ENCODE measurements at regions not wholly inside any gene's neighbourhood (a gene's known extent, or its start where the extent isn't known, plus 50 kb on each side); places are given as distances from the start of the nearest gene placed in this dataset.

DNA sequence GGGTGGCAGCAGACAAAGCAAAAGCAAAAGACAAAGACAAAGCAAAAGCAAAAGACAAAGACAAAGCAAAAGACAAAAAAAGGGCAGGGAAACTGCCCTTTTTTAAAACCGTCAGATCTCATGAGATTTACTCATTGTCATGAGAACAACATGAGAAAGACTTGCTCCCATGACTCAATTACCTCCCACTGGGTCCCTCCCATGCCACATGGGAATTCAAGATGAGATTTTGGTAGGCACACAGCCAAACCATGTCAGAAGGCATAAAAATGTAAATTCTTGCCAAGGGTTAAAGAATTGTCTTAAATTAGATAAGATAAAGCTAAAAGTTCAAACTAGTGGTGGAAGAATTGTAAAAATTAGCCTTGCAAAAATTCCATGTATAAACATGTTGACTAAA lies 419.7 kb downstream of the TRAM1L1 start:
- FAIRE-seq (no peak), DNase-seq (ENCODE audit: low spot score) (no peak), ATAC-seq (no peak)
- POLR2A ChIA-PET: no interaction called here
- TF ChIP-seq, protein P1, sequence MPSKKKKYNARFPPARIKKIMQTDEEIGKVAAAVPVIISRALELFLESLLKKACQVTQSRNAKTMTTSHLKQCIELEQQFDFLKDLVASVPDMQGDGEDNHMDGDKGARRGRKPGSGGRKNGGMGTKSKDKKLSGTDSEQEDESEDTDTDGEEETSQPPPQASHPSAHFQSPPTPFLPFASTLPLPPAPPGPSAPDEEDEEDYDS (CRISPR knock-in tag; IDR thresholded peaks at IDR 0.05): no peak
- no peak for TF ChIP-seq KLF16 (CRISPR knock-in tag; IDR thresholded peaks at IDR 0.05)
- 0% methylated on average over 1 of the region's 1 CpG for WGBS (ENCODE audit: low lambda C conversion rate)
- Histone ChIP-seq H3K36me3 (replicated peaks in 1 of 2; ENCODE audit: control insufficient read depth in 1 of 2, insufficient read depth in 2 of 2, low read length in 2 of 2) (no peaks in the 10 kb centered on the region), H2AFZ (ENCODE audit: low read length) (no peak overlapping the region), H4K20me1 (ENCODE audit: insufficient read depth, low read length) (no peaks in the 10 kb centered on the region), H3K4me2 (ENCODE audit: low read depth, low read length) (no peak overlapping the region), H3K9ac (ENCODE audit: insufficient read depth, low read depth, low read length) (no peak overlapping the region), H3K27ac (ENCODE audit: extremely low read length, insufficient read depth, low read length) (no peak overlapping the region), H3K4me1 (ENCODE audit: insufficient read depth, low read length) (no peaks in the 10 kb centered on the region), H3K79me2 (ENCODE audit: insufficient read depth, low read length) (no peaks in the 10 kb centered on the region), H3K9me3 (ENCODE audit: low read length) (no peaks in the 10 kb centered on the region), H3K4me3 (replicated peaks in 1 of 3; ENCODE audit: insufficient read depth in 1 of 3, low read depth in 2 of 3, low read length in 3 of 3) (no peak overlapping the region), H3K27me3 (ENCODE audit: control insufficient read depth in 1 of 2, insufficient read depth in 2 of 2, low read length in 2 of 2) (no peaks in the 10 kb centered on the region)
- BruUV-seq (replicated peaks): no TSS peak
- in situ Hi-C loops (cut with HindIII; ENCODE audit: extremely low pct_ligation_motif_present, low pct_unique_long_range_greater_than_20kb): no loop called here
- CTCF ChIA-PET (ENCODE audit: low intra/inter-chr PET ratio, low total read pairs): no interaction called here
- intact Hi-C loops (cut with micrococcal nuclease; ENCODE audit: unreplicated experiment): no loop called here

DNA sequence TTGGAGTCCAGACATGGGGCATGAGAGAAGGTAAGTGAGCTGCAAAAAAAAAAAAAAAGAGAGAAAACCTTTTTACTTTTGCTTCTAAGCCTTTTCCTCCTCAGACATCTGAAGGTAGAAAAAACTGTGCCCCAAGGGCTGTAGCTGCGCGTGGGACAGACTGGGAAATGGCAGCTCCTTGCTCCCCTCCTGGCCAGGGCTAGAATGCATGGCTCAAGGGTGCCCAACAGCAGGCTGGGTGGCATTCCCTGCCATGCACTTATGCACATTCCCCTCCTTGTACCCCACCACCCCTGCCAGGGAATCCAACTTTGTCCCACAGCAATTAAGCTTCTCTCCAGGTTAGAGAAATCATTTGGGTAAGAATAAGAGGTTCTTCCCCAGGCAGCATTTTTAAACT lies 421.2 kb downstream of the TRAM1L1 start:
- Histone ChIP-seq H4K20me1 (ENCODE audit: insufficient read depth, low read length) (no peaks in the 10 kb centered on the region), H3K4me2 (ENCODE audit: low read depth, low read length) (no peak overlapping the region), H3K4me3 (replicated peaks in 1 of 3; ENCODE audit: insufficient read depth in 1 of 3, low read depth in 2 of 3, low read length in 3 of 3) (no peak overlapping the region), H3K4me1 (ENCODE audit: insufficient read depth, low read length) (no peaks in the 10 kb centered on the region), H3K9me3 (ENCODE audit: low read length) (no peaks in the 10 kb centered on the region), H3K9ac (ENCODE audit: insufficient read depth, low read depth, low read length) (no peak overlapping the region), H3K27me3 (ENCODE audit: control insufficient read depth in 1 of 2, insufficient read depth in 2 of 2, low read length in 2 of 2) (no peaks in the 10 kb centered on the region), H3K27ac (ENCODE audit: extremely low read length, insufficient read depth, low read length) (no peak overlapping the region), H2AFZ (ENCODE audit: low read length) (no peak overlapping the region), H3K79me2 (ENCODE audit: insufficient read depth, low read length) (no peaks in the 10 kb centered on the region), H3K36me3 (replicated peaks in 1 of 2; ENCODE audit: control insufficient read depth in 1 of 2, insufficient read depth in 2 of 2, low read length in 2 of 2) (no peaks in the 10 kb centered on the region)
- BruUV-seq (replicated peaks): no TSS peak
- CTCF ChIA-PET (ENCODE audit: low intra/inter-chr PET ratio, low total read pairs): no interaction called here
- DNase-seq (ENCODE audit: low spot score): no peak
- no peak for TF ChIP-seq HNRNPUL1 (IDR thresholded peaks at IDR 0.05; ENCODE audit: low read depth, low read length)
- TF ChIP-seq, protein P2, sequence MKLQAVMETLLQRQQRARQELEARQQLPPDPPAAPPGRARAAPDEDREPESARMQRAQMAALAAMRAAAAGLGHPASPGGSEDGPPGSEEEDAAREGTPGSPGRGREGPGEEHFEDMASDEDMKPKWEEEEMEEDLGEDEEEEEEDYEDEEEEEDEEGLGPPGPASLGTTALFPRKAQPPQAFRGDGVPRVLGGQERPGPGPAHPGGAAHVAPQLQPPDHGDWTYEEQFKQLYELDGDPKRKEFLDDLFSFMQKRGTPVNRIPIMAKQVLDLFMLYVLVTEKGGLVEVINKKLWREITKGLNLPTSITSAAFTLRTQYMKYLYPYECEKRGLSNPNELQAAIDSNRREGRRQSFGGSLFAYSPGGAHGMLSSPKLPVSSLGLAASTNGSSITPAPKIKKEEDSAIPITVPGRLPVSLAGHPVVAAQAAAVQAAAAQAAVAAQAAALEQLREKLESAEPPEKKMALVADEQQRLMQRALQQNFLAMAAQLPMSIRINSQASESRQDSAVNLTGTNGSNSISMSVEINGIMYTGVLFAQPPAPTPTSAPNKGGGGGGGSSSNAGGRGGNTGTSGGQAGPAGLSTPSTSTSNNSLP (IDR thresholded peaks at IDR 0.05; ENCODE audit: low read depth, low read length): no peak
- intact Hi-C loops (cut with micrococcal nuclease; ENCODE audit: unreplicated experiment) (no loop called here), in situ Hi-C loops (cut with HindIII; ENCODE audit: extremely low pct_ligation_motif_present, low pct_unique_long_range_greater_than_20kb) (no loop called here)
- peak; percentile 66 for ATAC-seq
- WGBS (ENCODE audit: low lambda C conversion rate): 0% methylated on average over 2 of the region's 2 CpGs
- no peak for FAIRE-seq
- POLR2A ChIA-PET: no interaction called here

Measured in HepG2 (cell line).